GM19193 (cell line): ENCODE measurements at regions not wholly inside any gene's neighbourhood (a gene's known extent, or its start where the extent isn't known, plus 50 kb on each side); places are given as distances from the start of the nearest gene placed in this dataset.

ENCODE experiments used
- POLR2A ChIP-seq: IDR thresholded peaks from 4 replicates; pipeline ENCODE4 v1.6.1; 2011; ENCODE audit not compliant: insufficient read depth, insufficient read length; ENCODE audit errors: extremely low read depth

DNA sequence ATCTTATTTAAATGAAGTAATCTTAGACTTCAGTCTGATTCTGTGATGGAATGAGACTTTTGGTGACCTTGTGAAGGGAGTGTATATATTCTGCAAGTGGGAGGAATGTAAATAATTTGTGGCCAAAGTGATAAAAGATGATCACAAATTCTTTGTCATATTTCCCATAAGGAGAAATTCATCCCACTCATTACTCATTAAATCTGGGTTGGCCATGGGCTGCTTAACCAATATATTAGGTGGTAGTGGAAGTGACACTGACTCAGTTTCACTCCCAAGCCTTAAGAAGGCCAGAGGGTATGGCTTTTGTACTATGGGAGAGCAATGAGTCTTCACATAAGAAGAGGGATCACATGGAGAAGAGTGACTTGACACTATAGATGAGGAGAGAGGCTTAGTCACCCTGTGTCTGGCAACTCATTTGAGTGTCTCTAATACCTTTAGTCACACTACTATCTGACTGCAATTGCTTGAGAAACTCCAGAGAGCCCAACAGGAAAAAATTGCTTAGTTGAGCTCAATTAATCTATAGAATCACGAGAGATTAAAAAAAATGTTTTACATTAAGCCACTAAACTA is 408.2 kb upstream of the PITX2 start:
- no peak for TF ChIP-seq POLR2A

DNA sequence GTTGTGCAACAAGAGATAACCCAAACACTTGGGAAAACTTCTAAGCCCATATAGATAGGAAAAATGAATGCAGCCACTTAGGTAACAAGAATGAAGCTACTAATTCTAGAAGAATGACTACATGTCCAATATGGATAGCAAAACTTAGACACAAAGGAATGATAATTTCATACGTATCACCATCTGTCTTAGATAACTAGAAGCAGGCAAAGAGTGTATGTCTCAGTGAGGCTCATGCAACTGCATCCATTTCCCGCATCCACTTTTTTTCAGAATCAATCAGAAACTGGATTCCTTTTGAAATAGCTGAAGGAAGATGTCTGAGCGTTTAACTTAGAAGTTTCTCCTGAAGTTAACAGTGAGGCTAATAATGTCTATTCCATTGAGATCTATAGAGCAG is 408.7 kb upstream of the PITX2 start:
- no peak for TF ChIP-seq POLR2A

DNA sequence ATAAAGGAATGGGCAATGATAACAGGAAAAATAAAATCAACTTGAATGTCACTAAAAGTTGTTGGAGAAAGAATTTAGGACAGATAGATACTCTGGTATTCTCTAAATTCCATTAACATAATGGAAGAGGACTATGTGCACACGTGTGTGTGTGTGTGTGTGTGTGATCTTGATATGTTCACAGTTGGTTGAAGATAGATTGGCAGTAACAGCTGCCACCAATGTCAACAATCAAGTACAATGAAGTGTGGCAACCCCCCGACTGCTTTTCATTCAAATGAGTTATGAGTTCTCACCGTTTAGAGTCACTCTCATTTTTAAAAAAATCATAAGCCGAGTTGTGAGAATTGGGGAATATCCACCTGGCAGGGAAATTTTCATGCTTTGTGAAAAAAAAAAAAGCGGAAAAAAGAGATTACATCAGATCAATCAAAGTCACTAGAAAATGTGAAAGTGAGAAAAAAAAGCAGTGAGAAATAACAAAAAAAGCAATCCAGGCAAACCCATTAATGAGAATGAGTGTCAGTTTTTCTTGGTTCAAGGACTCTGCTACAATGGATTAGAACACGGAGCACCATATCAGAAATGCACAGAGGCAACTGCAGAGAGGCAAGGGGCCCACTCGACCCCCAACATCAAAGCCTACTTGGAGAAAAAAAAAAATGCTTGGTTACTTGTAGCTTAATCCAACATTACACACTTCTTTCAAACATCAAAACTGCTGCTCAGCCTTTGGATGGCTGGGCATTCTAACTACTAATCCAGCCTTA is 414.9 kb upstream of the PITX2 start:
- no peak for TF ChIP-seq POLR2A

DNA sequence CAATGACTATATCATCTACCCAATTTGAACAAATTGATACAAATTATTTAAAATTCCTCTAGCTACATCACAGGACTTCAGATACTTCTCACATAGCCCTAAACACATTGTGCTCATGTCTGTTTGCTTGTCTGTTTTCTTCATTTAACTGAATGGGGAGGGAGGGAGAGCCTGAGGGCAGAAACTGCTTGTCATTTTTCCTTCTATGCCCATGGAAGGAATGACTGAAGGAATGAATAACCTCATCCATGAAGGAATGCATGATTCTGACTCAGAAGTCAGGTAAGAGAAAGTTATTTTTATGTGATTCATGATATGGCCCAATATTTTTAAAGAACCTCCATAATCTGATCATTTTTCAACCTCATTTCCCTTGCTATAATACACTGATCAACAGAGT is 418.0 kb upstream of the PITX2 start:
- no peak for TF ChIP-seq POLR2A

DNA sequence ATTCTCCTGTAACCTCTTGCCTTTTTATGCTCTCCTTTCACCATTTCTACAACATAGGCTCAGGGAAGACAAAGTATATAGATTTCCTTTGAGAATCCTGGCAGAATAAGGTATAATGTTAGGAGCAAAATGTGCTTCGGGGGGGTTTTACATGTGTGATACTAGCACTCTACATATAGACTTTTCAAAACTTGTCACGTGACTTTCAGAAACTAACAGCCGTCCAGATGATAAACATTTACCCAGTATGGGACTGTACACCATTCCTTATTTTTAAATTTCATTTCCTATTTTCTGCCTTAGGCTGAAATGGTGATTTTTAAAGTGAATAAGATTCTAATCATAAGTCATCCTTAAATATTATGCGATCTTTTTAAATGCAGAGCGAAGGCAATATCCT is 420.4 kb upstream of the PITX2 start:
- TF ChIP-seq POLR2A: no peak

DNA sequence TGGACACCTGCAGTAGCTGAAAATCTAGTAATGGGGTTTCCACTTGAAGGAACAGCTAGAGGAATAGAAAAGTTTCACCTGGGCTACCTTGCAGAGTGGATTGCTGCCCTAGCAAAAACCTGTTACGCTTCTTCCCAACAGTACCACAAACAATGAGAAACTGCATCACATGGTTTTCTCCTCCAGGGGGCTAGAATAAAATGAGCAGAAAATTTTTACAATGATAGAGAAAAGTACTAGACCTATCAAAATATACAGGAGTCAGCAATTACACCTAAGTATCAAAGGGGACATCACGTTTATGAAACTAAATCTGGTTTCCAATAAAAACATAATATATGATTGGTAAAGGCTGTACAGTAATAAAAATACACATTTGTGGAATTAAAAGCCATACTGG is 423.1 kb upstream of the PITX2 start:
- TF ChIP-seq POLR2A: no peak

DNA sequence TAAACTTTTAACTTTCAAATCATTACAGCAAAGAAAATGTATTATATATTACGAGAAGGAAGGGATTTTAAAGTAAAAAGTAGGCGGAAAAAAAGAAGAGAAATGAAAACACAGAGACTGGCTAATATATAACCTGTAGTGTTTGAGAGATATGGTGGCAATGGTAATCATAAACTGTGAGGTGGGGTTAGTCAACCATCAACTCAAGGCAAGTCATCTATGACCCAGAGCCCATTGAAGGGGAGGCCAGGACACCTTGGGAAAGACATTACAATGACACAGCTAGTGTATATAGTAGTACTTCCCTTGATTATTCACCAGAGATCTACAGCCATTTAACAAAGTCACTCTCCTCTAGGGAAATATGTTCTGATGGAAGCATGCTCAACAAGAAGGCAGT is 423.9 kb upstream of the PITX2 start:
- TF ChIP-seq POLR2A: no peak

DNA sequence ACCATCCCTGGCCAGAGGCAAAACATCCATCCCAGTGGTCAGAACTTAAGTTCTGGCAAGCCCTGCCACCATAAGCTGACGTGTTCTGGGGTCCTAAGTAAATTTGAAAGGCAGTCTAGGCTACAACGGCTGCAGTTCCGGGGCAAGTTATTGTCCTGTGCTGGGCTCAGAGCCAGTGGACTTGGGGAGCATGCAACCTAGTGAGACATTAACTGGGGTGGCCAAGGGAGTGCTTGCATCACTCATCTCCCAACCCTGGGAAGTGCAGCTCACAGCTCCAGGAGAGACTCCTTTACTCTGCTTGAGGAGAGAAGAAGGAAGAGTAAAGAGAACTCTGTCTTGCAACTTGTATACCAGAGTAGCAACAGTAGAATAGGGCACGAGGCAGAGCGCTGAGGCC is 425.4 kb upstream of the PITX2 start:
- TF ChIP-seq POLR2A: no peak

DNA sequence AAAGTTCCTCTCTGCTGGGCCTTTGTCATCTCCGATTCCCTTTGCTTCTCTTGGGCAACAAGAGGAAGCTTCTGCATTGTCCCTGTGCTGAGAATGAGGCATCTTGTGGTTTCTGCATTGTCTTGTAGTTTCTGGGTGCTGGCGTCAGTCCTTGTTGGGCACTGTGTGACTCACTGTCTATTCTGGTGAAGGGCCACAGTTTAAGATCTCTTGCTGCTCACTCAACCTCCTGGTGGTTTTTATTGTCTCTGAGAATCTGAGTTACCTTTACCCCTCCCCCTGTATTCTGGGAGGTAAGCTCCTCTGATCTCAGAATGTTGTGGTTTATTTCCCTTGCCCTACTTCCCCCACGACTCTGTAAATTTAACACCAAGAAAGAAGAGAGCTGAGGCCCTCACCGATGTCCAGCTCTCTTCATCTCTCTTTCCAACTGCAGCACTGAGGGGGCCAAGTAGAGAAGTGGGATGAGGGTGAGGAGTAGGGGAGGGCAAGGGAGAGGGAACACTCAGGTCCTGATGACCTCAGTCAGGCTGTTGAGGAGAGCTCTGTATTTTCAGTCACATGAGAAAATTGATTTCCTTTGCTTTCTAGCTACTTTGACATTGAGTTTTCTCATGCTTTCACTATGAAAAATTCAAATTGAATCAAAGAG is 441.6 kb upstream of the PITX2 start:
- no peak for TF ChIP-seq POLR2A

DNA sequence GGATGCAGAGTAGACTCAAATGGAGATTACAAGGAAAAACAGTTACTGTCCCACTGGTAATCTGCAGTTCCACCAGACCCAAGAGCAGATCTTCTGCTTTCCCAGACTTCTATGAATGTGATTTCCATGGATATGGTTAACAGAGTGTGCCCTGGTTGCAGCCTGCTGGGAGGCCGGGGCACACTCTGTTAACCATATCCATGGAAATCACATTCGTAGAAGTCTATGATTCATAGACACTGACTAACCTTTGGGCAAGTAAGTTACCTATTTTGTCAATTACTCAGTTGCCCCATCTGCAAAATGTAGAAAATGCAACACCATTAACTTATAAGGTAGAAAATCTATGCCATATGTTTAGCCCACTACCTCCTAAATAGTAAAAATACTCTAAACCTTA is 443.1 kb upstream of the PITX2 start:
- no peak for TF ChIP-seq POLR2A

DNA sequence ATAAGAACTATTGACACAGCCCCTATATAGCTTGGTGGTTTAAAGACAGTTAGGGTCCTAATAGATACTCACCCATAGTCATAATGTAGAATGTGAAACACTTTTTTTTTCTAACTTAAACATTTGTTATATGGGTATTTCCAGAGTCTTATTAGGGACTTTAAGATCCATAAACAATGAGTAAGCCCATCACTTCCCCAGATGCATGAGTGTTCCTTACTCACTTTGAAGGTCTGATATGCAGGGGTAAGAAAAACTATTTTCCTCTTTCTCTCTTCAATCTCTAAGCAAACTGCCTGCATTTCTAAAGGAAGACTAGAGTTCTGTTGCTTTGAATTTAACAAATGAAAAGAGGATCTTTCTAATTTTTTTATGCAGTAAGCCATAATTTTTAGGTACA is 443.6 kb upstream of the PITX2 start:
- no peak for TF ChIP-seq POLR2A

DNA sequence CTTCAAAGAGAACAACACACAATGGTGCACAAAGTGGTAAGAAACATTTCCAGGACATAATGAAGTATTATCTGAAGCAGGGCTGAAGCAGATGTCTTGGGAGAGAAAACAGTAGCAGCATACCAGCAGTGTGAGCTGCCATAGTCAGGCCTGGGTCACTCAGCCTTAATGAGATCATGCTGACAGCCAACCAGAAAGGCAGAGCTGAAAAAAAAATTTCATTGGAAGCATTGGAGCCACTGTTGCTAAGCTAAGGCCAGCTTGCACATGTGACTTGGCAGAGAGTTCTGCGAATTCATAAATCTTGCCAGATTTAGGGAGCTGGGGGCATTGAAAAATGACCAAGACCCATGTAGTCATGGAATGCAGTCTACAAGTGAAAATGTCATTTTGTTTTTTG is 444.0 kb upstream of the PITX2 start:
- no peak for TF ChIP-seq POLR2A

DNA sequence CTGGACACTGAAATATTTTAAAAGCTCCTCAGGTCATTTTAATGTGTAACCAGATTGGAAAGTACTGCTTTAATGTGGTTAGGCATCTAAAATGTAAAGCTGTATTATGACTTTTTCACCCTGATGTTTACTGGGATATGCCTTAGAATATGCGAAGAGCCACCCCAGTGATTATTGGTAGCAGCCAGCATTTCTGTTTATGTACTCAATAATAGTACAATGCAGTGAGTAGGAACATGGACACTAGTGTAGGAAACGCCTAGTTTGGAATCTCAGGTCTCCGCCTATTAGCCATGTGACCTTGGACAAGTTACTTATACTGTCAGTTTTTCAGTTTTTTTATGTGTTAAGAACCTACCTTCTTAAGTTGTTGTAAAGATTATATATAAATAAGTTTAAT is 446.0 kb upstream of the PITX2 start:
- TF ChIP-seq POLR2A: no peak

DNA sequence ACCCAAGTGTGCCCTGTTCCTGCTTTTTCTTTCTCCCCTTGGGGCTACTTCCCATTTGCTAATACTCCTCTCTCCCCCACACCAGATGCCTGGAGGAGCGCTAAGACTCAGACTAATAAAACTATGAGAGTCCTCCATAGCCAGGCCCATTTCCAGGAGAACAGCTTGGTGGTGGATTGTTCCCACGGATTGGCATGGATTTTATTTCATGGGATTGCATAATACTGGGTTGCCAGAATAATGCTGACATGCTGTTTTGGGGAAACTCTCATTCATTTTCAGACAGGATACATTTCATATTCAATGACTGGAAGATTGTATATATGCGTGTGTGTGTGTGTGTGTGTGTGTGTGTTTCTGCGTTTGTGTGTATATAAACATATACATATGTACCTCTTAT is 447.5 kb upstream of the PITX2 start:
- no peak for TF ChIP-seq POLR2A

DNA sequence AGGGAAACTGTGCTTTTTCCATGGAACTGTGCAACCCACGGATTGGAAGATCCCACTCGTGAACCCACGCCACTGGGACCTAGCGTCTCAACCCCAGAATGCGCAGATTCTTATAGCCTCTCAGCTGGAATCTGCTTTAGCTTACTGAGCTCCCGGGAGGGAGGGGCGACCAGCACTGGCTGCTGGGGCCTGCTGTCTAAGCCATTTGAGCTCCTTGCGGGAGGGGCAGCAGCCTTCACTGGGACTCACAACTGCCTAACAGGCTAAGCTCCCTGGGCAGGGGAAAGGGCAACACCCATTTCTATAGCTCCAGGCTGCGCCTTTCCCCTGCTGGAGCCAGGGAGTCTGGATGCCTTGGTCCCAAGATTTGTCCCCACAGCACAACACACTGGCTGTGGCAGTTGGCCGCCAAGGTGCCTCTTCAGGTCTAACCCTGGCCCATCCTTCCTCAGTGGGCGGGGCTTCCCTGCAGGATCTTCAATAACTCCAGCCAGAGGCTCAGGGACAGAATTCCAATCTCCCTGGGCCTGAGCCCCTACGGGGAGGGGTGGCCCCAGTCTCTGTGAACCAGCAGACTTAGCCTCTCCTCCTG is 451.7 kb upstream of the PITX2 start:
- TF ChIP-seq POLR2A: no peak

DNA sequence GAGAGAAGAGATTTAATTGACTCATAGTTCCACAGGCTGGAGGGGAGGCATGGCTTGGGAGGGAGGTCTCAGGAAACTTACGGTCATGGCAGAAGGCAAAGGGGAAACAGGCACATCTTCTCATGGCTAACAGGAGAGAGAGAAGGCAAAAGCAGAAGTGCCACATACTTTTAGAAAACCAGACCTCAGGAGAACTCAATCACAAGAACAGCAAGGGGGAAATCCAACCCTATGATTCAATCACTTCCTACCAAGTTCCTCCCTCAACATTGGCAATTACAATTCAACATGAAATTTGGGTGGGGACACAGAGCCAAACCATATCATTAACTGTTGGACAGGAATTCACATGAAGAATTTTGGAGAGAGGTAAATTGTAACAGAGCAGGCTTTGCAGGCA is 485.3 kb upstream of the PITX2 start:
- no peak for TF ChIP-seq POLR2A
